Small intestine (tissue), 7 donors: ENCODE measurements at regions not wholly inside any gene's neighbourhood (a gene's known extent, or its start where the extent isn't known, plus 50 kb on each side); places are given as distances from the start of the nearest gene placed in this dataset.

Source experiments
- DNase-seq, 2 donors: peaks; one replicate each; pipeline versions ENCODE4 v3.0.0 to v3.0.0-alpha.2; 2013
- FAIRE-seq: peaks from 2 replicates; lab custom pipeline; 2012; peaks lifted over from hg19 to GRCh38; lab: Jason Lieb, UNC
- H3K27ac ChIP-seq, 3 donors: one replicate each; pipeline ENCODE4 v1.5.1; 2013; ENCODE audit warnings: low read length in 2 of 3, mild to moderate bottlenecking in 2 of 3, control low read depth in 1 of 3, inconsistent platforms in 1 of 3, low read depth in 1 of 3, moderate library complexity in 1 of 3
- H3K27me3 ChIP-seq, 3 donors: one replicate each; pipeline ENCODE4 v1.6.1; 2013; ENCODE audit warnings: low read length in 3 of 3, inconsistent platforms in 1 of 3; ENCODE audit not compliant: control insufficient read depth in 3 of 3, insufficient read depth in 3 of 3
- H3K36me3 ChIP-seq, 3 donors: one replicate each; pipeline ENCODE4 v1.6.1; 2013; ENCODE audit warnings: low read length in 3 of 3, inconsistent platforms in 1 of 3, low read depth in 1 of 3, mild to moderate bottlenecking in 1 of 3, moderate library complexity in 1 of 3; ENCODE audit not compliant: control insufficient read depth in 3 of 3, insufficient read depth in 2 of 3
- H3K4me1 ChIP-seq, 3 donors: one replicate each; pipeline ENCODE4 v1.6.1; 2013; ENCODE audit warnings: low read length in 2 of 3, inconsistent platforms in 1 of 3, low read depth in 1 of 3, mild to moderate bottlenecking in 1 of 3, moderate library complexity in 1 of 3; ENCODE audit not compliant: control insufficient read depth in 3 of 3, insufficient read depth in 2 of 3
- H3K4me3 ChIP-seq, 3 donors: one replicate each; pipeline ENCODE4 v1.5.1; 2013; ENCODE audit warnings: low read length in 3 of 3, control low read depth in 1 of 3, inconsistent platforms in 1 of 3, low read depth in 1 of 3, mild to moderate bottlenecking in 1 of 3, moderate library complexity in 1 of 3
- H3K9me3 ChIP-seq, 2 donors: one replicate each; pipeline ENCODE4 v1.6.1; 2013; ENCODE audit warnings: low read depth in 1 of 2, low read length in 1 of 2; ENCODE audit not compliant: control insufficient read depth in 2 of 2, insufficient read depth in 1 of 2
- WGBS, 3 donors: extraction: QIAGEN DNeasy Blood & Tissue Kit; methylation state at CpG; one replicate each; pipeline ENCODE4 v1.1.7; 2013; 5-methylcytosine and 5-hydroxymethylcytosine counted together
- donor health status: healthy with polysubstance abuse.
- donor health status: control.
- donor health status: control.
- donor health status: Bipolar disorder and iron deficiency.
- donor health status: healthy.

GRCh38 chrX:124963717-124964116, 356.0 kb upstream of the TEX13C start, which contains the start of gene TENM1:
Gene TENM1, minus strand, starts transcription at chrX:124963817.
- Histone ChIP-seq H3K27me3 (no peaks in the 10 kb centered on the region), H3K36me3 (no peaks in the 10 kb centered on the region), H3K4me1 (no peaks in the 10 kb centered on the region), H3K4me3 (no peak within 1 kb of the TSS), H3K27ac (no peak within 1 kb of the TSS), H3K9me3 (no peaks in the 10 kb centered on the region)
- DNase-seq = no peak
- WGBS, 3 donors = 32 to 60% (median 46%) methylated on average over 2 of the region's 2 CpGs
- no peak for FAIRE-seq

GRCh38 chrX:124975456-124975855, 344.2 kb upstream of the TEX13C start:
- Histone ChIP-seq H3K36me3 (no peaks in the 10 kb centered on the region), H3K9me3 (no peaks in the 10 kb centered on the region), H3K27ac (no peak overlapping the region), H3K4me1 (no peaks in the 10 kb centered on the region), H3K4me3 (no peak overlapping the region), H3K27me3 (no peaks in the 10 kb centered on the region)
- 75 to 82% (median 81%) methylated on average over 3 of the region's 3 CpGs for WGBS, 3 donors
- FAIRE-seq (no peak), DNase-seq (no peak)

GRCh38 chrX:124981420-124981819, 338.3 kb upstream of the TEX13C start:
- H3K27ac ChIP-seq = no peak overlapping the region
- 60 to 79% (median 64%) methylated on average over 1 of the region's 1 CpG for WGBS, 3 donors
- FAIRE-seq = no peak

GRCh38 chrX:124984140-124984813, 335.4 kb upstream of the TEX13C start:
- no peaks in the 10 kb centered on the region for H3K9me3 ChIP-seq
- H3K36me3 ChIP-seq = no peaks in the 10 kb centered on the region
- WGBS, 3 donors = 12 to 58% (median 29%) methylated on average over 3 of the region's 3 CpGs
- H3K4me1 ChIP-seq = no peaks in the 10 kb centered on the region
- no peaks in the 10 kb centered on the region for H3K27me3 ChIP-seq
- DNase-seq (no peak), FAIRE-seq (no peak)
- no peak overlapping the region for H3K27ac ChIP-seq
- H3K4me3 ChIP-seq = no peak overlapping the region

More at GRCh38 chrX:124981420-124981819, 338.3 kb upstream of the TEX13C start:
- H3K36me3 ChIP-seq = no peaks in the 10 kb centered on the region
- H3K27me3 ChIP-seq = no peaks in the 10 kb centered on the region
- no peaks in the 10 kb centered on the region for H3K9me3 ChIP-seq
- DNase-seq = no peak
- H3K4me3 ChIP-seq = no peak overlapping the region
- no peaks in the 10 kb centered on the region for H3K4me1 ChIP-seq

GRCh38 chrX:124986284-124986683, 333.4 kb upstream of the TEX13C start:
- Histone ChIP-seq H3K27ac (no peak overlapping the region), H3K9me3 (no peaks in the 10 kb centered on the region), H3K27me3 (no peaks in the 10 kb centered on the region), H3K4me1 (no peaks in the 10 kb centered on the region), H3K36me3 (no peaks in the 10 kb centered on the region), H3K4me3 (no peak overlapping the region)
- DNase-seq (no peak), FAIRE-seq (no peak)
- WGBS, 3 donors = 78 to 94% (median 82%) methylated on average over 3 of the region's 3 CpGs

GRCh38 chrX:124993735-124994134, 325.9 kb upstream of the TEX13C start:
- H3K4me1 ChIP-seq = no peaks in the 10 kb centered on the region
- H3K27ac ChIP-seq = no peak overlapping the region
- FAIRE-seq (no peak), DNase-seq (no peak)
- WGBS, 3 donors = 57 to 83% (median 80%) methylated on average over 1 of the region's 1 CpG
- no peaks in the 10 kb centered on the region for H3K27me3 ChIP-seq
- H3K9me3 ChIP-seq = no peaks in the 10 kb centered on the region
- no peaks in the 10 kb centered on the region for H3K36me3 ChIP-seq
- H3K4me3 ChIP-seq = no peak overlapping the region

GRCh38 chrX:124994404-124994803, 325.3 kb upstream of the TEX13C start:
- no peak for FAIRE-seq
- DNase-seq = no peak
- no peak overlapping the region for H3K4me3 ChIP-seq
- no peaks in the 10 kb centered on the region for H3K4me1 ChIP-seq
- no peaks in the 10 kb centered on the region for H3K27me3 ChIP-seq
- H3K9me3 ChIP-seq = no peaks in the 10 kb centered on the region
- WGBS, 3 donors = 38 to 75% (median 42%) methylated on average over 4 of the region's 4 CpGs
- H3K36me3 ChIP-seq = no peaks in the 10 kb centered on the region
- no peak overlapping the region for H3K27ac ChIP-seq

GRCh38 chrX:125003746-125004446, 315.8 kb upstream of the TEX13C start:
- H3K36me3 ChIP-seq = no peaks in the 10 kb centered on the region
- no peaks in the 10 kb centered on the region for H3K9me3 ChIP-seq
- no peak for FAIRE-seq
- no peaks in the 10 kb centered on the region for H3K27me3 ChIP-seq
- no peak overlapping the region for H3K27ac ChIP-seq
- no peak for DNase-seq
- WGBS, 3 donors = 33 to 65% (median 35%) methylated on average over 7 of the region's 7 CpGs
- H3K4me3 ChIP-seq = no peak overlapping the region
- H3K4me1 ChIP-seq = no peaks in the 10 kb centered on the region
